ENCODE measurements at regions not wholly inside any gene's neighbourhood (a gene's known extent, or its start where the extent isn't known, plus 50 kb on each side); places are given as distances from the start of the nearest gene placed in this dataset.

- Histone ChIP-seq H4K20me1 (replicated peaks in 1 of 2; ENCODE audit: control insufficient read depth in 1 of 2, insufficient read depth in 2 of 2, low read length in 2 of 2) (no peaks in the 10 kb centered on the region), H3K27me3 (replicated peaks in 1 of 4; ENCODE audit: control insufficient read depth in 3 of 4, extremely low read depth in 1 of 4, insufficient read depth in 3 of 4, low read length in 3 of 4) (no peaks in the 10 kb centered on the region), H2AK5ac (ENCODE audit: low read depth, low read length) (no peak overlapping the region), H2BK15ac (ENCODE audit: low read length) (no peak overlapping the region), H2AFZ (ENCODE audit: low read length) (no peak overlapping the region), H4K91ac (replicated peaks; ENCODE audit: insufficient read length, low read length) (no peak overlapping the region), H2BK20ac (ENCODE audit: low read length) (no peak overlapping the region), H2BK12ac (ENCODE audit: low read depth, low read length) (no peak overlapping the region), H3K4ac (replicated peaks; ENCODE audit: insufficient read length, low read depth, low read length) (no peak overlapping the region), H3K23me2 (ENCODE audit: low read depth, low read length) (no peaks in the 10 kb centered on the region), H3K4me3 (ENCODE audit: extremely low read depth in 1 of 4, insufficient read depth in 2 of 4, low read depth in 3 of 4, low read length in 4 of 4) (no peak overlapping the region), H3K9me3 (ENCODE audit: insufficient read depth in 2 of 2, low read depth in 1 of 2, low read length in 1 of 2) (no peaks in the 10 kb centered on the region), H3K79me1 (ENCODE audit: low read depth, low read length) (no peaks in the 10 kb centered on the region), H2BK120ac (replicated peaks; ENCODE audit: low read depth, low read length) (no peak overlapping the region), H4K8ac (ENCODE audit: extremely low read depth, insufficient read depth, low read length) (no peak overlapping the region), H3K4me1 (replicated peaks in 1 of 4; ENCODE audit: control insufficient read depth in 3 of 4, insufficient read depth in 4 of 4, low read length in 3 of 4) (no peaks in the 10 kb centered on the region), H3K23ac (ENCODE audit: insufficient read length) (no peak overlapping the region), H3K79me2 (ENCODE audit: control insufficient read depth in 1 of 2, insufficient read depth in 2 of 2, low read length in 2 of 2) (no peaks in the 10 kb centered on the region), H3K4me2 (ENCODE audit: insufficient read depth in 1 of 2, low read depth in 2 of 2, low read length in 2 of 2) (no peak overlapping the region), H3K14ac (ENCODE audit: insufficient read length) (no peak overlapping the region), H2BK5ac (ENCODE audit: low read depth, low read length) (no peak overlapping the region), H4K5ac (ENCODE audit: insufficient read length, low read depth, low read length) (no peak overlapping the region), H3K18ac (ENCODE audit: extremely low read depth, low read length) (no peak overlapping the region), H3K27ac (ENCODE audit: low read depth, low read length) (no peak overlapping the region), H3K36me3 (ENCODE audit: control insufficient read depth in 2 of 4, insufficient read depth in 4 of 4, low read length in 3 of 4) (no peaks in the 10 kb centered on the region), H3K56ac (replicated peaks; ENCODE audit: insufficient read length, low read depth, low read length) (no peak overlapping the region), H3K9ac (replicated peaks in 1 of 4; ENCODE audit: extremely low read depth in 1 of 4, low read depth in 3 of 4, low read length in 3 of 4) (no peak overlapping the region)
- FAIRE-seq (no peak), DNase-seq (ENCODE audit: low read depth in 1 of 2, low spot score in 2 of 2) (no peak)
- 94% methylated on average over 2 of the region's 2 CpGs; no CpG with 5 or more reads in 1 of the 2 experiments for WGBS, 2 experiments (ENCODE audit: extremely low coverage in 1 of 2, insufficient coverage in 1 of 2, insufficient read length in 1 of 2, insufficient replicate concordance in 2 of 2, low coverage in 1 of 2, low lambda C conversion rate in 2 of 2, missing lambda C conversion rate in 1 of 2)
- TF ChIP-seq NANOG (IDR thresholded peaks at IDR 0.05; ENCODE audit: insufficient read depth, low read depth, low read length, poor library complexity, severe bottlenecking), result no peak
- ChIA-PET POLR2A (ENCODE audit: partially characterized antibody) (no interaction called here), CTCF (ENCODE audit: partially characterized antibody) (interaction anchor here (0.7 kb wide), 1 partner anchor 18 kb away, joined by 3 read pairs; no protein-coding TSS in a partner anchor)
These were observed 412.5 kb downstream of the ADAM29 start for GRCh38 chr4:175330652-175331051.

All from H1 (cell line).